ENCODE measurements at regions not wholly inside any gene's neighbourhood (a gene's known extent, or its start where the extent isn't known, plus 50 kb on each side); places are given as distances from the start of the nearest gene placed in this dataset.

DNA sequence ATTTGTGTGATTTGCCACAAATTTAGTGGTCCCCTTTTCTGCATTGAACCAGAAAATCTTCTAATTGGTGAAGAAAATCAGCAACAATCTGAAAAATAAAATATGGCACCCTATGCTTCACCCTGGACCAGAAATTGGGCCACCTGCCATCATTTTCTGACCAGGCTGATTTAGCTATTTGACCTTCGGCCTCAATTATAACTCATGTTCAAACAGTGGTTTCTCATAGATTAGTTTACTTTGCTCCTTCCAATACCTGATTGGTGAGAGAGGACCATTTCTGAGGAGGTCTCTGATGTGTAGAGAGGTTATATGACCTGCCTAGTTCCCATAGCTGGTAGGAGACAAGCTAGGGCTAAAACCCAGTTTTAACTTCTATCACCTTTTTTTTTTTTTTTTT is 59.0 kb downstream of the PTTG1 start:
- TF ChIP-seq, protein P1, sequence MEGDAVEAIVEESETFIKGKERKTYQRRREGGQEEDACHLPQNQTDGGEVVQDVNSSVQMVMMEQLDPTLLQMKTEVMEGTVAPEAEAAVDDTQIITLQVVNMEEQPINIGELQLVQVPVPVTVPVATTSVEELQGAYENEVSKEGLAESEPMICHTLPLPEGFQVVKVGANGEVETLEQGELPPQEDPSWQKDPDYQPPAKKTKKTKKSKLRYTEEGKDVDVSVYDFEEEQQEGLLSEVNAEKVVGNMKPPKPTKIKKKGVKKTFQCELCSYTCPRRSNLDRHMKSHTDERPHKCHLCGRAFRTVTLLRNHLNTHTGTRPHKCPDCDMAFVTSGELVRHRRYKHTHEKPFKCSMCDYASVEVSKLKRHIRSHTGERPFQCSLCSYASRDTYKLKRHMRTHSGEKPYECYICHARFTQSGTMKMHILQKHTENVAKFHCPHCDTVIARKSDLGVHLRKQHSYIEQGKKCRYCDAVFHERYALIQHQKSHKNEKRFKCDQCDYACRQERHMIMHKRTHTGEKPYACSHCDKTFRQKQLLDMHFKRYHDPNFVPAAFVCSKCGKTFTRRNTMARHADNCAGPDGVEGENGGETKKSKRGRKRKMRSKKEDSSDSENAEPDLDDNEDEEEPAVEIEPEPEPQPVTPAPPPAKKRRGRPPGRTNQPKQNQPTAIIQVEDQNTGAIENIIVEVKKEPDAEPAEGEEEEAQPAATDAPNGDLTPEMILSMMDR (conservative IDR thresholded peaks at IDR 0.05), result no peak
- no peak for TF ChIP-seq EZH2 (IDR thresholded peaks at IDR 0.05; ENCODE audit: low read depth)
